Right lobe of liver (tissue), 6 donors: ENCODE measurements at regions not wholly inside any gene's neighbourhood (a gene's known extent, or its start where the extent isn't known, plus 50 kb on each side); places are given as distances from the start of the nearest gene placed in this dataset.

ENCODE experiments used
- ATAC-seq, 4 donors: fragments of 200-7000 bp; cut with Tn5 transposase; one replicate each; pipeline ENCODE4 v1.9.1; 2020; ENCODE audit warnings: mild to moderate bottlenecking in 4 of 4, moderate library complexity in 4 of 4
- DNase-seq, 3 donors: peaks; one replicate each; pipeline ENCODE4 v3.0.0-alpha.2; 2020
- H3K27ac ChIP-seq, 3 donors: fragments of 200-600 bp; one replicate each; pipeline ENCODE4 v1.8.0; 2022
- H3K27me3 ChIP-seq, 2 donors: fragments of 200-600 bp; one replicate each; pipeline ENCODE4 v1.8.0; 2022
- H3K36me3 ChIP-seq, 4 donors: fragments of 200-600 bp; sonication (generic) in 1 of 4; one replicate each; pipeline versions ENCODE4 v1.5.1 to v1.8.0; 2017 to 2022; ENCODE audit warnings: control low read depth in 1 of 4
- H3K4me1 ChIP-seq, 4 donors: fragments of 200-600 bp; sonication (generic) in 1 of 4; one replicate each; pipeline versions ENCODE4 v1.5.1 to v1.8.0; 2017 to 2022; ENCODE audit warnings: control low read depth in 1 of 4
- H3K4me3 ChIP-seq, 3 donors: fragments of 200-600 bp; one replicate each; pipeline ENCODE4 v1.8.0; 2022
- H3K9me3 ChIP-seq, 4 donors: fragments of 200-600 bp; sonication (generic) in 1 of 4; one replicate each; pipeline versions ENCODE4 v1.5.1 to v1.8.0; 2017 to 2022; ENCODE audit warnings: control low read depth in 1 of 4
- CTCF ChIP-seq, 4 donors: fragments of 200-600 bp in 3 of 4; fragments of 450-650 bp in 1 of 4; IDR thresholded peaks; one replicate each; pipeline versions ENCODE4 v1.5.1 to v1.8.0; 2016 to 2022; ENCODE audit warnings: antibody characterized with exemption in 4 of 4, mild to moderate bottlenecking in 2 of 4
- POLR2A ChIP-seq: fragments of 450-650 bp; IDR thresholded peaks from one replicate; pipeline ENCODE4 v1.6.1; 2017; ENCODE audit warnings: antibody characterized with exemption, mild to moderate bottlenecking
- WGBS: methylation state at CpG from one replicate; pipeline ENCODE4 v1.1.6; 2018; ENCODE audit warnings: low coverage, low lambda C conversion rate; ENCODE audit not compliant: insufficient coverage; ENCODE audit errors: missing lambda C conversion rate; 5-methylcytosine and 5-hydroxymethylcytosine counted together
- intact Hi-C, 2 donors: fragments of 100-400 bp; cut with DNase I; formaldehyde crosslinking; loops; one replicate each; pipeline versions ENCODE4 v1.11.2 to v1.14.1; 2022
- donor health status: DM: no; HTN: yes; CAD: no.
- donor health status: DM: no; HTN: no; CAD: no.
- donor health status: DM: no; HTN: no; CAD: no.
- donor health status: DM: no; HTN: yes; CAD: no.
- donor health status: DM: no; HTN: yes; CAD: no.

- H3K4me1 ChIP-seq, result no peaks in the 10 kb centered on the region
- WGBS, result 92% methylated on average over 2 of the region's 3 CpGs
- H3K36me3 ChIP-seq, result no peaks in the 10 kb centered on the region
- ATAC-seq (no peak), DNase-seq (no peak)
- intact Hi-C loops, result no loop called here
- H3K27ac ChIP-seq, result no peak overlapping the region
- peaks cover 0 to 5% (median 0%) of the 10 kb centered on the region in 4 donors for H3K9me3 ChIP-seq
- no peak overlapping the region for H3K4me3 ChIP-seq
- H3K27me3 ChIP-seq, result no peaks in the 10 kb centered on the region
- no peak for TF ChIP-seq CTCF (IDR thresholded peaks at IDR 0.05)
- TF ChIP-seq POLR2A, result no peak
Observed at GRCh38 chr1:22376976-22377375, 74.7 kb upstream of the ZBTB40 start.

GRCh38 chr1:22379566-22379965 is 72.1 kb upstream of the ZBTB40 start:
- H3K27ac ChIP-seq, result no peak overlapping the region
- no peak overlapping the region for H3K4me3 ChIP-seq
- H3K36me3 ChIP-seq, result no peaks in the 10 kb centered on the region
- DNase-seq (no peak), ATAC-seq (no peak)
- H3K9me3 ChIP-seq, result no peaks in the 10 kb centered on the region
- intact Hi-C loops, result no loop called here
- no peaks in the 10 kb centered on the region for H3K4me1 ChIP-seq
- 33% methylated on average over 5 of the region's 7 CpGs for WGBS
- no peak for TF ChIP-seq CTCF (IDR thresholded peaks at IDR 0.05)
- TF ChIP-seq POLR2A, result no peak
- no peaks in the 10 kb centered on the region for H3K27me3 ChIP-seq

- peak in 1 of 4 donors; percentile 9 for TF ChIP-seq CTCF (IDR thresholded peaks at IDR 0.05)
- TF ChIP-seq POLR2A, result no peak
- H3K27ac ChIP-seq, result no peak overlapping the region
- no peaks in the 10 kb centered on the region for H3K9me3 ChIP-seq
- WGBS, result 46% methylated on average over 2 of the region's 10 CpGs
- intact Hi-C loops, result no loop called here
- no peaks in the 10 kb centered on the region for H3K4me1 ChIP-seq
- H3K4me3 ChIP-seq, result no peak overlapping the region
- H3K27me3 ChIP-seq, result no peaks in the 10 kb centered on the region
- no peaks in the 10 kb centered on the region for H3K36me3 ChIP-seq
- DNase-seq (no peak), ATAC-seq (no peak)
Observed at GRCh38 chr1:22380024-22380785, 71.4 kb upstream of the ZBTB40 start.

DNA sequence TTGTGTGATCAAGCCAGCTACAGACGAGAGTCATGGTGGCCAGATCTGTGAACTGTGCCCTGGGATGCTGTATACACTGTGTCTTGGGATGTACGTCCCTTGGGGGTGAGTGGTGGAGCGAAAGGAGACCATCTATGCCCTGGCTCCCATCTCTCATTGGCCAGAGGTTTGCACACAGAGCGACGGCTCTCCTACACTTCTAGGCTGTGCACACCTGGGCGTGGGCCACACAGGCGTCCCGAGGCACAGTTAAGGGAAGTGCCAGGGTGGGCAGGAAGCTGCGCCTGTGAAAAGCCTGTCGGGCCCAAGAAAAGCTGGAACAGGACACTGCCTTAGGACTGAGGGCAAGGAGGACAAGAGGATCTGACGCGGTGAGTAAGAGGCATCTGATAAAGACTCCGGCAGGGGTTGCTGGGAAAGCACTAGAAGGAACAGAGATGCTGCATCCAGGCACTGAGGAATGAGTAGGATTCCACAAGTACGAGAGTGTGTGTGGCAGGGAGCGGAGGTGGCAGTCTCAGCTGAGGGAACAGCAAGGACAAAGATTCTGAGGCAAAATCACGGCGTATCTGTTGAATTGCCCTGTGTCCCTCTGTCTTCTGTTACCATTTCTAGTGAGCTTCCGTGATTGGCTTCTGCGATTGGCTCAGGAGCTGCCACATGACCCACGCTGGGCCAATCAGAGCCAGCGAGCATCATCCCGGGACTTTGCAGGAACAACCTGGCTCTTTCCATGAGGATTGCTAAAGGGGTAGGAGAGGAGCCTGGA is 67.9 kb upstream of the ZBTB40 start:
- no peak for DNase-seq

More for the DNA sequence above, 67.9 kb upstream of the ZBTB40 start:
- WGBS, result 75% methylated on average over 16 of the region's 22 CpGs
- intact Hi-C loops, result no loop called here
- H3K4me1 ChIP-seq, result no peaks in the 10 kb centered on the region
- no peaks in the 10 kb centered on the region for H3K36me3 ChIP-seq
- ATAC-seq, result no peak
- no peaks in the 10 kb centered on the region for H3K27me3 ChIP-seq
- TF ChIP-seq POLR2A, result no peak
- no peak for TF ChIP-seq CTCF (IDR thresholded peaks at IDR 0.05)
- H3K4me3 ChIP-seq, result no peak overlapping the region
- H3K9me3 ChIP-seq, result no peaks in the 10 kb centered on the region
- no peak overlapping the region for H3K27ac ChIP-seq
